ENCODE measurements at regions not wholly inside any gene's neighbourhood (a gene's known extent, or its start where the extent isn't known, plus 50 kb on each side); places are given as distances from the start of the nearest gene placed in this dataset.

GRCh38 chr5:153902016-153902415, 136.7 kb downstream of the FAM114A2 start:
- TF ChIP-seq, protein P1, sequence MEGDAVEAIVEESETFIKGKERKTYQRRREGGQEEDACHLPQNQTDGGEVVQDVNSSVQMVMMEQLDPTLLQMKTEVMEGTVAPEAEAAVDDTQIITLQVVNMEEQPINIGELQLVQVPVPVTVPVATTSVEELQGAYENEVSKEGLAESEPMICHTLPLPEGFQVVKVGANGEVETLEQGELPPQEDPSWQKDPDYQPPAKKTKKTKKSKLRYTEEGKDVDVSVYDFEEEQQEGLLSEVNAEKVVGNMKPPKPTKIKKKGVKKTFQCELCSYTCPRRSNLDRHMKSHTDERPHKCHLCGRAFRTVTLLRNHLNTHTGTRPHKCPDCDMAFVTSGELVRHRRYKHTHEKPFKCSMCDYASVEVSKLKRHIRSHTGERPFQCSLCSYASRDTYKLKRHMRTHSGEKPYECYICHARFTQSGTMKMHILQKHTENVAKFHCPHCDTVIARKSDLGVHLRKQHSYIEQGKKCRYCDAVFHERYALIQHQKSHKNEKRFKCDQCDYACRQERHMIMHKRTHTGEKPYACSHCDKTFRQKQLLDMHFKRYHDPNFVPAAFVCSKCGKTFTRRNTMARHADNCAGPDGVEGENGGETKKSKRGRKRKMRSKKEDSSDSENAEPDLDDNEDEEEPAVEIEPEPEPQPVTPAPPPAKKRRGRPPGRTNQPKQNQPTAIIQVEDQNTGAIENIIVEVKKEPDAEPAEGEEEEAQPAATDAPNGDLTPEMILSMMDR (IDR thresholded peaks at IDR 0.05): no peak
- TF ChIP-seq POLR2A (IDR thresholded peaks at IDR 0.05): no peak

All from testis (tissue), 2 donors.